HL-60/S4 treated with phorbol 12-myristate 13-acetate at 8.2 ng/mL for 4 days and 3 days (cell line): ENCODE measurements at regions not wholly inside any gene's neighbourhood (a gene's known extent, or its start where the extent isn't known, plus 50 kb on each side); places are given as distances from the start of the nearest gene placed in this dataset.

Experiments
- in situ Hi-C: fragments of 300-500 bp; cut with MboI; formaldehyde crosslinking; loops from 2 replicates; pipeline ENCODE4 v1.15.0; 2022; ENCODE audit warnings: low sequenced_read_pairs

GRCh38 chr7:47221826-47222225, 360.1 kb downstream of the TNS3 start:
- in situ Hi-C loops = no loop called here

DNA sequence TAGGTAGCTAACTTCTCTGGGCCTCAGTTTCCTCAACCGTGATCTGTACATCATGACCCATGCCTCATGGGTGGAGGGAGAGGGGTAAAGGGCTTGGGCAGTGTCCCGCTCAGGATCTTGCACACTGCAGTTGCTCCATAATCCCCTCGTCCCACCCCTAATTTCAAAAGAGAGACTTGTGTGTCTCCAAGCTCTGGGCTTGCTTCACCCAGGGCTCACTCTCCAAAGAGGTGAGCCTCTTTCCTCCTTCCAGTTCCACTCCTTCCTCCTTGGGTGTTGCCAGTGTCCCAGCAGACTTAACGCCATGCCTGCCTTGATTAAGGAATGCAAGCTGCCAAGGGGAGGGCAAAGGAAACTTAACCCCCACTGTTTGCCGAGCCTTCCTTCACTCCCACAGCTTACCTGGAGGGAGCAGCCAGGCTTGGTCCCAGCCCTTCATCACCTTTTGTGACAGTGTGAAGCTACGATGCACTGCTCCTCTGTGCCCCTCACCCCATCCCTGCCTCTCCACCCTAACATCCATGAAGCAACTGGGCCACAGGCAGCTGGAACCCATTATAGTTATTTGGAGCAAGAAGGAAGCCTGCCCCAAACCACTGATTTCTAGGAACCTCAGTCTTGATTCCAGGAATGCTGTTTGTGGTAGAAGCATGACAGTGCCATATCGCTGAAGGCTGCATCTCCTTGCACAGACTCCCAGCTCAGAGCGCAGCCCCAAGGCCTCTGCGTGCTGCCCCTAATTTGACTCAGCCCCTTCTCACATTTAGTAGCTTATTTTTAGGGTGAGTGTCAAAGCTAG, 363.3 kb downstream of the TNS3 start:
- in situ Hi-C loops = no loop called here

GRCh38 chr7:47217570-47218360, 364.1 kb downstream of the TNS3 start:
- in situ Hi-C loops = no loop called here

GRCh38 chr7:47217086-47217485, 364.8 kb downstream of the TNS3 start:
- in situ Hi-C loops = no loop called here

- in situ Hi-C loops = no loop called here
Measured at GRCh38 chr7:47216439-47216838, 365.5 kb downstream of the TNS3 start.

GRCh38 chr7:47215640-47216039, 366.3 kb downstream of the TNS3 start:
- in situ Hi-C loops = no loop called here

GRCh38 chr7:47215049-47215448, 366.9 kb downstream of the TNS3 start:
- in situ Hi-C loops = no loop called here

- in situ Hi-C loops = no loop called here
Measured at GRCh38 chr7:47213276-47213675, 368.6 kb downstream of the TNS3 start.

DNA sequence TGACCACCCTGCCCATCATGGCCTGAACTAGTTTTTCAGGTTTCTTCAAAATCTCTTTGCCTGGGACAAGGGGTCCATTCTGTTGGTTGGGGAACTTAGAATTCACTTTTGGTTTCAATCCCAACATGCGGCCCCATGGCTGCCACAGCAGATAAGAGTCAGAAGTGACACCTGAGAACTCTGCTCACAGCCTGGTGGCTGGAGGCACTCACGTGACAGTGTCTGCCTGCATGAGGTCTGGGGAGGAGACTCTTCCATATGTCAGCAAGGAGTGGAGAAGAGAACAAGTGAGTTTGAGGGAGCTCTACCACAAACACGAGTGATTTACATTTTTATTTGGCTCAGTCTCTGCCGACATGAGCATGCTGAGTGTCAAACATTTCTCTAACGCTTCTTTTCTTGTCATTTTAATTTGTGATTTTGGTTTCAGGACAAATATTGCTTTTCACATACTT, 370.4 kb downstream of the TNS3 start:
- in situ Hi-C loops = no loop called here

- in situ Hi-C loops = no loop called here
Measured at GRCh38 chr7:47210281-47210854, 371.5 kb downstream of the TNS3 start.

GRCh38 chr7:47207956-47208355, 374.0 kb downstream of the TNS3 start:
- in situ Hi-C loops = no loop called here

DNA sequence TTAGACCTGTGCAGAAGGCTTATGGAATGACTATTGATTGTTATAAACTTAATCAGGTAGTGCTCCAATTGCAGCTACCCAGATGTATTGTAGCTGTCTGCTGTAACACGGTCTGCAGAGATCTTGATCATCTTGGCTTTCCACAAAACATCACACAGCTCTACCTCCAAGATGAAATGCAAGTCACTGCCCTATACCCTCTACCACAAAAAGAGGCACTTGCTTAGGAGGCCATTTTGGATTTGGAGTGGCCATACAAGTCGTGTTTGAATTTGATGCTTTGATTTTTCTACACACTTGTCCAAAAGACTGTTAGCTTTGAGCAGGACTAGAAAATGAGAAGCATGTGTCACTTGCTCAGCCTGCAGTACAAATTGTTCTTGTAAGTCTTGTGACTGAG, 377.2 kb downstream of the TNS3 start:
- in situ Hi-C loops = no loop called here

- in situ Hi-C loops = no loop called here
Measured at GRCh38 chr7:47202146-47202783, 379.6 kb downstream of the TNS3 start.

GRCh38 chr7:47198159-47198558, 383.8 kb downstream of the TNS3 start:
- in situ Hi-C loops = no loop called here

DNA sequence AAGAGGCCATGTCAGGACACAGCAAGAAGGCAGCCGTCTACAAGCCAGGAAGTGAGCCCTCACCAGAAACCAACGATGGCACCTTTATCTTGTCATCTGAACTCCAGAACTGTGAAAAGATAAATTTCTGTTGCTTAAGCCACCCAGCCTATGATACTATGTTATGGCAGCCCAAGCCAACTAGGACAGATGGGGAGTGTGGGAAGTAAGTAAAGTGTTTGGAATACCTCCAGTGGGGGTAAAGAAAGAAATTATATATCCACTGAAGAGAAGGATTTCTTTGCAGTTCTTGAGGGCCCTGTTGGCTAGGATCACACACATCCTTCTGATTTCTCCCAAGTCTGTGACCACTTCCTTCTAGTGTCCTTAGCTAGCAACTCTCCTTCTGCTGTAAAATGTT, 384.4 kb downstream of the TNS3 start:
- in situ Hi-C loops = no loop called here

DNA sequence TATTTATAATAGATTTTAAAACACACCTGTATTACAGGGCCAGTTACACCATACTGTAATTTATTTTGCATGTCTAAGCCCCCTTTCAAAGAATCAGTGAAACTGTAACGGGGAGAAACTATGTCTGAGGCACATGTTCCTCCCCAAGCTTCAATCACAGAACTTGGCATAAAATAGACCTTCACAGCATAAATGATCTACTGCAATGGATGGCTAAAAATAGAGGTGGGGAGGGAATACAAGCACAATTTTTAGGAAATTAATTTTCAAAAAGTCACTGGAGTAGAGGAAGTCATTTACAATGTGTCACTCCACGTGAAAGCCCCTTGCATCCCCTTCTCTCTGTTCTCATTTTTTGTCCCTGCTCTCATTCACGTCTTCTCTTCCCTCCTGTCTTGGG, 385.2 kb downstream of the TNS3 start:
- in situ Hi-C loops = no loop called here

DNA sequence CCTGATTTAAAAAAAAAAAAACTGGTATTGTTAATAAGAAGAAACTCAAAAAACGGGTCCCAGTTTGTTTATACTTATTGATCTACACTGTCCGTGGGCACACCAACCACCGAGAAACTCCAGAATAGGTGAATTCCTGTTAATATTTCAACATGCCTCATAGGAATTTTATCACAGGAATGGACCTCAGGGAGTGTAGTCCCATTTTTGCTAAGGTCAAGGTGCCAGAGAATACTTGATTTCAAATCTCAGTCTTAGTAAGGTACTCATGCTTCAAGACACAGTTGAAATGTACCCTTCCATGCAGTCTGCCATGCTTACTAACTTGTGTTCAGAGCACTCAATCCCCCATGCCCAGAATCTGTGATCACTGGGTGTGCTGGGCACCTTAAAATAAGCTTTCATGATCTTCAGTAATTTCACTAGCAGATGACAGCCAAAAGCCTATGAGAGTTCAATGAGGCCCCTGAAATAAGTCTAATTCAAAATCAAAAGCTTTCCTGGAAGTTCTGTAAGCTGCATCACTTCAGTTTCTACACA, 385.7 kb downstream of the TNS3 start:
- in situ Hi-C loops = no loop called here

GRCh38 chr7:47195641-47196040, 386.3 kb downstream of the TNS3 start:
- in situ Hi-C loops = no loop called here

DNA sequence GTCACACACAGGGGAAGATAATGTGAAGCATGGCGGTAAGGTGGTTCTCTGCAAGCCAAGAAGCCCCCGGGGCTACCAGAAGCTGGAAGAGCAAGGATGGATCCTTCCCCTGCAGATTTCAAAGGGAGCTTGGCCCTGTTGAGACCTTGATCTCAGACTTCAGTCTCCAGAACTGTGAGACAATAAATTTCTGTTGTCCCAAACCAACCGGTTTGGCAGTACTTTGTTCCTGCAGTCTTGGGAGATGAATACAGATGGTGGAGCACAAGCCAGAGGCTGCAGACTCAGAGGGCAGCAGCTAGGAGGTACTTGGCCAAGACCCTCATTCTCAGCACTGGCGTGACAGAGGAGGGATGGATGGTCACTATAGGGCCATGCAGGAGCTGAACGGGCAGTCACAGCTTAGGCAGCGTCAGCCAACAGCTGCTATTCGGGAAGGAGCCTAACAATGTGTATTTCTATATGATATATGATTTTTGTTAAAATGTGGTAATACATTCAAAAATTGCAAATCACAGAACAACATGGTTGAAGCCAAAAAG, 387.3 kb downstream of the TNS3 start:
- in situ Hi-C loops = no loop called here

- in situ Hi-C loops = no loop called here
Measured at GRCh38 chr7:47192978-47193377, 388.9 kb downstream of the TNS3 start.

GRCh38 chr7:47191876-47192291, 390.0 kb downstream of the TNS3 start:
- in situ Hi-C loops = no loop called here
